NCI-H2196 treated with DMSO at 0.1 percent for 48 hours (cell line): ENCODE measurements at regions not wholly inside any gene's neighbourhood (a gene's known extent, or its start where the extent isn't known, plus 50 kb on each side); places are given as distances from the start of the nearest gene placed in this dataset.
"Not testable (repeated sequence)": the region's sequence is repeated elsewhere in the genome, so short reads cannot be mapped to it uniquely, and the experiment has no call there.

Experiments
- DNase-seq: peaks from one replicate; lab custom pipeline; 2025; ENCODE audit not compliant: unreplicated experiment; lab: John Stamatoyannopoulos, UW

DNA sequence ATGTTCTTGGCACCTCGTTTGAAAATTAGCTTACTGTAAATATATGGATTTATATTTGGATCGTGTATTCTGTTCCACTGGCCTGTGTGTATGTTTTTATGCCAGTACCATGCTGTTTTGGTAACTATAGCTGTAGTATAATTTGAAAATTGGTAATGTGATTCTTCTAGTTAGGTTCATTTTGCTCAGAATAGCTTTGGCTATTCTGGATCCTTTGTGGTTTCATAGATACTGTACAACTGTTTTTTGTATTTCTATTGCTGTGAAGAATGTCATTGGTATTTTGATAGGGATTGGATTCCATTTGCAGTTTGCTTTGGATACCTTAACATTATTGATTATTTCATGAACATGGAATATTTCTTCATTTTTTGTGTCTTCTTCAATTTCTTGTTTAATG lies 490.2 kb downstream of the BRINP3 start:
- no peak for DNase-seq

DNA sequence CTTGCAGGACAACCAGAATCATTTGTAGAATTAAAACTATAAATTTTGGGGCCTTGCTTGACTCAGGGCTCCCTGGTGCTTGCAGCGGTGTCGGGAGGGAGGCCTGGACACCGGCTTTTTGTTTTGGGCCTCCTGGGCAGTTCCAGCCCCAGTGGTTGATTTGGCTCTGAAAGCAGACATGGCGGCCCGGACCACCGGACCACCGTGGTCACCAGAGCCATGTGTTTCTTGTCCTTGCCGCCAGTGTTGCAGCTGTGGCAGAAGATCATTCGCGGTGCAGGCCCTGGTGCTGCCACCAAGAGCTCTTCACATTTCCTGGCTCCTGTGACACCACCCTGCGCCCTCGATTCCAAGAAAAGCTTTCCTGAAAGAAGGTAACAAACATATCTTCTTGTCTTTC lies 484.8 kb downstream of the BRINP3 start:
- DNase-seq, result no peak

DNA sequence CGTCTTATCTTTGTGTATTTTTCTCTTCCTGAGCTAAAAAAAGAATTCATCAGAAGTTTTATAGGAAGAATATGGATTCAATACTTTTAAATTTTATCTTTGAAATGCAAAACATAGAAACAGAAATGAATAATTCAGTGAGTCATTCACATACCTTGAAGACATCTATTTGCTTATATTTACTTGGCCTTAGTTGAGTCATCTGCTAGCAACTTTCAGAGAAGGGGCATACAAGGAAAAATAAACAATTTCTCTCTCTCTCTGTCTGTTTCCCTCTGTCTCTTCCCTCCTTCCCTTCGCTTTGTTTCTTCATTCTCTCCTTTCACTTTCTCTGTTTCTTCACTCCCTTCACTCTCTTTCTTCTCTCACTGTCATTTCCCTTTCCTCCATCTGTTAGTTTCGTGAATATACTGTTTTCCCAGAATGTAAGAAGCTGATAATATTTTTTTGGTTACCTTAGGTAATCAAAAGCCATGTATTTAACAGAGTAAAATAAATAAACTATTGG lies 477.2 kb downstream of the BRINP3 start:
- DNase-seq, result no peak

DNA sequence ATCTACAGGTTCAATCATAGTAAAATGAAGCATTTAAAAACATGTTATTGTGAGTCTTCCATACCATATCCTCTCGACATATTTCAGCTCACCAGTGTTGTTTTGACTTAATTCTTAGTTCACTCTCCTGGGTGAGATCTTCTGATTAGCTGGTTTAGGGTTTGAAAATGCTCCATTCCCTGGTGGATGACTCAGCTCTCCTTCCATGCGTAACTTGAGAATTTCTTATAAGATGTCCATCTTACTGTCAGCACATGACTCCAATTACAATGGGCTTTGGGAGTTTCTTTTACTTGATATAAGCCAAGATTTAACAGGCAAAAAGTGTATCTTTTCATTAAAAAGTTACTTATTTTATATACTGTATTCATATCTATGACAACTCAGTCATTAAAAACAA lies 476.5 kb downstream of the BRINP3 start:
- no peak for DNase-seq

DNA sequence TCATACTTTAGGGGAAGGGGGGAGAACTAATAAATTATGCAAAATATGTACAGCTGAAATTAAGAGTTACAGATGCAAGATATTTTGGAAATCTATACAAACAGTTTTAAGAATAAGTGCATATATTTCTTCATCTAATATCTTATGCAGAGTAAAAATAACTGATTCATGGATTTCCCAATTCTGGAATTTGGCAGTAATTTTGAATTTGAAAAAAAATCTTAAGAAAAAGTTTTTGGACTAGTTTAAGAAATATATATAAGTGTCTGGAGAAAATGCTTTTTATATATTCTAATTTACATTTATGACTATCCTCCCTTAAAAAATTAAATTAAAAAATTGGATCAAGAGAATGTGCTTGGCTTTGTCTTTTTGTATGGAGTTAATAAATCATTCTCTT lies 474.3 kb downstream of the BRINP3 start:
- DNase-seq, result no peak

DNA sequence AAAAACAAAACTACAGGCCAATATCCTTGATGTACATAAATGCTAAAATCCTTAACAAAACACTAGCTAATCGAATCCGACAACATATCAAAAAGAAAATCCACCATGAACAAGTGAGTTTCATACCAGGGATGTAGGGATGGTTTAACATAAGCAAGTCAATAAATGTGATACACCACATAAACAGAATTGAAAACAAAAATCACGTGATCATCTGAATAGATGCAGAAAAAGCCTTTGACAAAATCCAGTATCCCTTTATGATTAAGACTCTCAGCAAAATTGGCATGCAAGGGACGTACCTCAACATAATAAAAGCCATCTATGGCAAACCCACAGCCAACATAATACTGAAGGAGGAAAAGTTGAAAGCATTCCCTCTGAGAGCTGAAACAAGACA lies 466.1 kb downstream of the BRINP3 start:
- no peak for DNase-seq

DNA sequence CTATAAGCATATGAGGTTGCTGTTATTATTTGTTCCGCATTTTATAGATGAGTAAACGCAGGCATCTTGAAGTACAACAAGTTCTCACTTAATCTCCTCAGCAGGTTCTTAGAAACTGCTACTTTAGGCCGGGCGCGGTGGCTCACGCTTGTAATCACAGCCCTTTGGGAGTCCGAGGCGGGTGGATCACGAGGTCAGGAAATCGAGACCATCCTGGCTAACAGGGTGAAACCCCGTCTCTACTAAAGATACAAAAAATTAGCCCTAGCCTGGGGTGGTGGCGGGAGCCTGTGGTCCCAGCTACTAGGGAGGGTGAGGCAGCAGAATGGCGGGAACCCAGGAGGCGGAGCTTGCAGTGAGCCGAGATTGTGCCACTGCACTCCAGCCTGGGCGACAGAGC lies 458.5 kb downstream of the BRINP3 start:
- not testable (repeated sequence) for DNase-seq

DNA sequence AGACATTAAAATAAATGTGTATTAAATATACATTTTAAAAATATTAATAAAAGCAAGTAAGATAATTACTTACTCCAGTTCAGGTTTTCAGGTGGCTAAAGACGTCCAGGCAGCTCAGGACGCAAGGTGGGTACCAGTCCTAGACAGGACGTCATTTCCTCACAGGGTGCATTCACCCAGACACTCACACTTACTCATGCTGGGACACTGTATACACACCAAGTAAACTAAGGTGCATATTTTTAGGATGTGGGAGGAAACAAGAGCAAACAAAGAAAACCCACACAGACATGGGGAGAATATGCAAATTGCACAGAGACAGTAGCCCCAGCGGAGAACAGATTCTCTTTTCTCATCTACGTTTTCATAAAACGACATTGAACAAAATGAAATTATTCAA lies 457.9 kb downstream of the BRINP3 start:
- no peak for DNase-seq

DNA sequence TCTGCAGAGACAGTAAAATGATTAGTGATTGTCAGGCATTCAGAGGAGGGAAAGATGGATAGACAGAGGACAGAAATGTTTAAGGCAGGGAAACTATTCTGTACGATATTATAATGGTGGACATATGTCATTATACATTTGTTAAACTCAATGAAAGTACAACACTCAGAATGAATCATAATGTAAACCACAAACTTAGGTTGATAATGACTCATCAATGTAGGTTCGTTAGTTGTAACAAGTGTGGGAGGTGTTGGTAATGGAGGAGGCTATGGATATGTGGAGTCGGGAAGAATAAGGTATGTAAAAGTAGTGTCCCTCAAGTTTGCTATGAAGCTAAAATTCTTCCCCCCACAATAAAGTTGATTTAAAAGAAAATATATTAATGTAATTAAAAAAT lies 455.0 kb downstream of the BRINP3 start:
- no peak for DNase-seq

DNA sequence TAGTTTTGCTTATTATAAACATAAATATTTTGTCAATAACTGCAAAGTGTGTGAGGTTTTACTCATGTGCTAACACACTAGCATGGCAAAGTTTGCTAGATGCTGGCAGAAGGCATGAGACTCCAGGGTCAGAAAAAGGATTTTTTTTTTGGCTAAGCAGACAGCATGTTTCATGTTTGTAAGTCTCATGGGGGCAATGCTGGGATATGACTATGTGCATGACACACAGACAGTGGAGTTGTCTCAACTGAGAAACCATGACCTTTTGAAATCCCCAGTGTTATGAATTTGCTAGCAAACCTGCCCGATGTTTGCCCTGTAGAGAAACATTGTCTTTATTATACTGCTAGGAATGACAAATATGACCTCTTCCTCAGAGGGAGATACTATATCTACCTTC lies 448.2 kb downstream of the BRINP3 start:
- no peak for DNase-seq

DNA sequence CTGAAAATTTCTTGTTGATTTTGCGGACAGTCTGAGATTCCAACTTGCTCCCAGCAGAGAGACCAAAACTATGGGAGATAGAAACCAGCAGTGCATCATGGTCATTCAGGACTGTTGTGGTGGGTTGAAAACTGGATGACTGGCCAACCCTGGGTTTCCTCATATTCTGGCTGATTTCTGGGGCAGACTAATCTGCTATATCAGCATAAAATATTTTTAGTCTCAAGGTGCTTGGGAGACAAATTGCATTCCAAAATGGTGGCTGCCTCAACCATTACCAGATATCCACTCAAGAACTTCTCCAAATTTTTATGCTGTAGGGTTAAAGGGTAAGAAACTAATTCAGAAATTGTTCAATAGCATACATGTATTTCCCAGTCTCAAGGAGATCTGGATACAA lies 434.0 kb downstream of the BRINP3 start:
- DNase-seq, result no peak

DNA sequence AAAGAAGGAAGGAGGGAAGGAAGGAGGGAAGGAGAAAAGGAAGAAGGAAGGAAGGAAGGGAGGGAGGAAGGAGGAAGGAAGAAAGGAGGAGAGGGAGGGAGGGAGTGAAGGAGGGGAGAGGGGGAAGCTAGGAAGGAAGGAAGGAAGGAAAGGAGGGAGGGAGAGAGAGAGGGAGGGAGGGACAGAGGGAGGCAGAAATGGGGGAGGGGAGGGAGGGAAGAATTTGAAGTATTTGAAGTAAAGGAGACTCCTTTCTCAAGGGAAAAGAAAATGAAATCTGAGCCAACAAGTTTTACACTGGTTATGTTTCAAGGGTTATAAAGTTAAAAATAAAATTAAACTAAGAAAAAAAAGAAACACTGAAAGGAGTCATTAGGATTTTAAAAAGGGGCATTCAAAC lies 431.4 kb downstream of the BRINP3 start:
- DNase-seq, result no peak
